ENCODE measurements at regions not wholly inside any gene's neighbourhood (a gene's known extent, or its start where the extent isn't known, plus 50 kb on each side); places are given as distances from the start of the nearest gene placed in this dataset.

DNA sequence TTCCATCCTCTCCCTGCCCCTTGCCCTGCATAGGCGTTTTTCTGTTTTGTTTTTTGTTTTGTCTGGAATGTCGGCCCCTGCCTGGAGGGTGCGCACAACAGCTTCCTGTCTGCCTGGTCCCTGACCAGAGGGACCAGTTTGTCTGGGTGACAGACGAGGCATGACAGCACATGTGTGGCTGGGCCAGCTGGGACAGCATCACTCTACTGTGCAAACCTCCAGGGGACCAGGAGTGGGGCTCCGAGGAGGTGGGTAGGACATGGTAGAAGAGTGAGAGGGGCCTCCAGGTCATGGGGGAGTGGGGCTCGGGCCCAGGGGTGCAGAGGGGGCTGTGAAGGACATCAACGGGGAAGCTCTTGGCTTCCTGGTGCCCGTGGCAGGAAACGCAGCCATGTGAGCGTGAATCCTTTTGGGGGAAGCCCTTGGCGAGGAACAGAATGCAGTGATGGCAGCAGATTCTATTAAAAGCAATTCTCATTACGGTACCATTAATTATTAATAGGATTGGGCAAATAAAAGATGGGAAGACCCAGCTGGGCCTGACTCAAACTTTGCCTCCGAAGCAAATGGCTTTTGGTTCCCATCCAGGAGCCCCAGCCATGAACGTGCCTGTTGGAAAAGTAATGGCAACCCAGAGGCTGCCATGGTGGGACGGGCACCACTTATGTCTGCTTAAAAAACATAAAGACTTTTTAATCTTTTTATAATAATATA is 184.4 kb upstream of the IER5L start:
- H3K4me3 ChIP-seq (ENCODE audit: low read depth, low read length) = no peak overlapping the region
- TF ChIP-seq, protein P1, sequence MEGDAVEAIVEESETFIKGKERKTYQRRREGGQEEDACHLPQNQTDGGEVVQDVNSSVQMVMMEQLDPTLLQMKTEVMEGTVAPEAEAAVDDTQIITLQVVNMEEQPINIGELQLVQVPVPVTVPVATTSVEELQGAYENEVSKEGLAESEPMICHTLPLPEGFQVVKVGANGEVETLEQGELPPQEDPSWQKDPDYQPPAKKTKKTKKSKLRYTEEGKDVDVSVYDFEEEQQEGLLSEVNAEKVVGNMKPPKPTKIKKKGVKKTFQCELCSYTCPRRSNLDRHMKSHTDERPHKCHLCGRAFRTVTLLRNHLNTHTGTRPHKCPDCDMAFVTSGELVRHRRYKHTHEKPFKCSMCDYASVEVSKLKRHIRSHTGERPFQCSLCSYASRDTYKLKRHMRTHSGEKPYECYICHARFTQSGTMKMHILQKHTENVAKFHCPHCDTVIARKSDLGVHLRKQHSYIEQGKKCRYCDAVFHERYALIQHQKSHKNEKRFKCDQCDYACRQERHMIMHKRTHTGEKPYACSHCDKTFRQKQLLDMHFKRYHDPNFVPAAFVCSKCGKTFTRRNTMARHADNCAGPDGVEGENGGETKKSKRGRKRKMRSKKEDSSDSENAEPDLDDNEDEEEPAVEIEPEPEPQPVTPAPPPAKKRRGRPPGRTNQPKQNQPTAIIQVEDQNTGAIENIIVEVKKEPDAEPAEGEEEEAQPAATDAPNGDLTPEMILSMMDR (IDR thresholded peaks at IDR 0.05; ENCODE audit: borderline replicate concordance, insufficient read depth, low read depth, low read length) = no peak

DNA sequence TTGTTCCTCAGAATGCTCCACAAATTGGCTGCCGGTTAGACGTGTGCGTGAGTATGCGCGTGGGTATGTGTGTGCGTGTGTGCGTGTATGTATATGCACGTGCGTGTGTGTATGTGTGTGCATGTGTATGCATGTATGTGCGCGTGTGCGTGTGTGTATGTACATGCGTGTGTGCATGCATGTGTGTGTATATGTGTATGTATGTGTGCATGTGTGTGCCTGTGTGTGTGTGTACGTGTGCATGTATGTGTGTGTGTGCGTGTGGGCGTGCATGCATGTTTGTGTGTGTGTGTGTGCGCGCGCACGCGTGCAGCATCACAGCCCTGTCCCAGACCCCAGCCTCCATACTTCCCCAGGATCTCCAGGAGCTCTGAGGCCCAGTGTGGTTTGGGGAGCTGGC is 183.1 kb upstream of the IER5L start:
- TF ChIP-seq, protein P1 (IDR thresholded peaks at IDR 0.05; ENCODE audit: borderline replicate concordance, insufficient read depth, low read depth, low read length) = no peak
- no peak overlapping the region for H3K4me3 ChIP-seq (ENCODE audit: low read depth, low read length)

DNA sequence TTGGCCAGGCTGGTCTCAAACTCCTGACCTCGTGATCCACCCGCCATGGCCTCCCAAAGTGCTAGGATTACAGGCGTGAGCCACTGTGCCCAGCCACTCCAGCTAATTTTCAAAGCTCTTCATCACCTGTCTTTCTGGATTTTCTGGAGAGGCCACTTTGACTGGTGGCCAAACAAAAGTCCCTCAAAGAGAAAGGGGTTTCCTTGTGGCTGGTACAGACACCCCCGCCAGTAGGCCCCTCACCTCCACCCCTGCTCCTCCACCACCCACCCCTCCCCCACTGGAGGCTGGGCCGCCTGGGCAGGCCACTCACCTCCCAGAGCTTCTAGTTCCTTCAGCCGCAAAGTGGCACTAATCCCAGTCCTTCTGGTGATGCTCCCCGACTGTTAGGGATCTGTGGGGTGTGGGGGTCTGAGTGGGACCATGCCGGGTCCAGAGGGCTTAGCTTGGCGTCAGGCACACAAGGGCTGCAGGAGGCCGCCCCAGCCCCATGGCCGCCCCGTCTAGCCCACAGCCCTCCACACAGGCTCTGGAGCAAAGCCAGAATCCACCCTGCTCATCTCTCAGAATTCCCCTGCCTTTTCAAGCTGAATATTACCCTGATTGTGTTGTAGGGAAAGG is 182.0 kb upstream of the IER5L start:
- H3K4me3 ChIP-seq (ENCODE audit: low read depth, low read length) = no peak overlapping the region
- TF ChIP-seq, protein P1 (IDR thresholded peaks at IDR 0.05; ENCODE audit: borderline replicate concordance, insufficient read depth, low read depth, low read length) = no peak

DNA sequence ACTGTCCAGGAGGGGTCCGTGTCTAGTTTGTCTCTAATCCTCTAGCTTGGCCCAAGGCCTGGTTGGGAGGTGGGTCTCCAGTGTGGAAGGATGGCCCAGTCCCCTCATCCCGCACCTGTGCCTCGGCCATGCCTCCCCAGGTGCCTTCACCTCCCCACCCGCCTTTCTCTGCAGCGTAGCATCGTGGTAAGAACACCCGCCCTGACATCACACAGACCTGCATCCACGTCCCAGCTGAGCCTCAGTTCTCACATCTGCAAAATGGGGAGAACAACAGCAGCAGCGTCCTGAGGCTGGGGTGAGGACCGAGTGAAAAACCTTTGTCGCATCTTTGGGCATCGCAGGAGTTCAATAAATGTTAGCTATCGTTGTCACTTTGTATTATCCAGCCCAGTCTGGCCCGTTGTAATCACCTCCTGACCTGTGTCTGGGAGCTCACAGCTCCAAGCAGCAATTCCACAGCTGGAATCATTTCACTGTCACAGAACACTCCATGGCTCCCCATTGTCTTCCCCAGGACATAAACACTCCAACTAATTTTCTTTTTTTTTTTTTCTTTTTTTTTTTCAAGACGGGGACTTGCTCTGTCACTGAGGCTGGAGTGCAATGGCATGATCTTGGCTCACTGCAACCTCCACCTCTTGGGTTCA is 181.2 kb upstream of the IER5L start:
- H3K4me3 ChIP-seq (ENCODE audit: low read depth, low read length) = no peak overlapping the region
- TF ChIP-seq, protein P1 (IDR thresholded peaks at IDR 0.05; ENCODE audit: borderline replicate concordance, insufficient read depth, low read depth, low read length) = no peak

DNA sequence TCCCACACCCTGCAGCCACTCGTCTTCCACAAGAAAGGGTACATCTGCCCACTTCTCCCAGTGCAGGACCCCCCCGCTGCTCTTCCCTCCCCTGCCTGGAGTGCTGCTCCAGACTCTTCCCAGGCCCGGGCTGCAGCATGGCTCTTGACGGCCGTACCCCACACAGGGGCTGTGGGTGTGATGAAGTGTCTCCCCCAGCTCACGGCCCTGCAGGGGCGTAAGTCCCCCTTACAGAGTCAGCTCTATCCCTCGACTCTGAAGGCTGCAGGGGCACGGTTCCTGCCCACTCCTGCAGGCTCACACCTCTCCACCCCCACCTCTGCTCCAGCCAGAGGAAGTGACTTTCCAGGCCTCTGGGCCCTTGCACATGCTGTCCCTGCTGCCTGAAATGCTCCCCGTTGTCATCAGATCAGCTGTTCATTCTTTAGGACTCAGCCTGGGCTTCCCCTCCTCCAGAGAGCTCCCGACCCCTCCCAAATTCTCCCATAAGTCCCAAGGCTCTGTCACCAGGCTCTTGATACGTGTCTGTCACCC is 180.6 kb upstream of the IER5L start:
- TF ChIP-seq, protein P1 (IDR thresholded peaks at IDR 0.05; ENCODE audit: borderline replicate concordance, insufficient read depth, low read depth, low read length) = no peak
- H3K4me3 ChIP-seq (ENCODE audit: low read depth, low read length) = no peak overlapping the region

DNA sequence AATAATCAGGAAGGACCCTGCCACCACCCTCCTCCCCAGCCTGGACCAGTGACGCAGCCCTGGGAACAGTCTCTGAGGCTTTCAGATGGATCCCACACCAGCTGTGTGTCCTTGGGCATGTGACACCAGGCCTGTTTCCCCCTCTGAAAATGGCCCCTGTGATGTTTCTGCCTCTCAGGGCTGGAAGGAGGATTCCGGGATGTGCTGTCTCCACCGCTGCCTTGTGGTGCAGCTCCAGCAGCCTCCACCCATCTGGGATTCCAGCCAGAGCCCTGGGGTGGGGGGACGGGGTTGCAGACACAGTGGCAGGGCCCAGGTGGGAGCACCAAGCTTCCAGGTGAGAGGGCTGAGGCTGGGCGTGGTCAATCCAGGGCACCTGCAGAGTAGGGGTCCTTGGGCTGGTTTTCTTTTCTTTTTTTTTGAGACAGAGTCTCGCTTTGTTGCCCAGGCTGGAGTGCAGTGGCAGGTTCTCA is 179.7 kb upstream of the IER5L start:
- TF ChIP-seq, protein P1 (IDR thresholded peaks at IDR 0.05; ENCODE audit: borderline replicate concordance, insufficient read depth, low read depth, low read length) = no peak
- no peak overlapping the region for H3K4me3 ChIP-seq (ENCODE audit: low read depth, low read length)
